HL-60 (cell line): ENCODE measurements at regions not wholly inside any gene's neighbourhood (a gene's known extent, or its start where the extent isn't known, plus 50 kb on each side); places are given as distances from the start of the nearest gene placed in this dataset.
"Not testable (repeated sequence)": the region's sequence is repeated elsewhere in the genome, so short reads cannot be mapped to it uniquely, and the experiment has no call there.

Source experiments
- CTCF ChIP-seq: IDR thresholded peaks from one replicate; pipeline ENCODE4 v1.5.1; 2011; ENCODE audit warnings: low read length, control low read depth, inconsistent platforms; ENCODE audit not compliant: insufficient read depth
- GABPA ChIP-seq: IDR thresholded peaks from 2 replicates; pipeline ENCODE4 v1.6.1; 2012; ENCODE audit warnings: low read depth

DNA sequence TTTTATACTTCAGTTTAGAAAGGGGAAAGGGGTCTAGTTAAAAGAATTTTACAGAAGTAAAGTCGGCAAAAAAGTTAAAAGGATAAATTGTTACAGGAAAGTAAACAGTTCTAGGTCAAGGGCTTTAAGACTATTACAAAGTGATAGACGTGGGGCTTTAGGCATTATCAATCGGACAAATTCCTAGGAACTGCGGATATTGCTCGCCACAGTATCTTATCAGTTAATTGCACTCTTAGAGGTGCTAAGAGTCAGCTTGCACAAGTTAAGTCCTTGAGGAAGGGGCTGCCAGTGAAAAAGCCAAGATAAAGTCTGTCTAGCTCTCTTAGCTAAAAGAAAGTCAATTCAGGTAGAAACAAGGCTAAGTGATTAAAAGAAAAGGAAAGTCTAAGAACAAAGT, 102.1 kb downstream of the ALG1L2 start:
- not testable (repeated sequence) for TF ChIP-seq CTCF, GABPA
